ENCODE measurements at regions not wholly inside any gene's neighbourhood (a gene's known extent, or its start where the extent isn't known, plus 50 kb on each side); places are given as distances from the start of the nearest gene placed in this dataset.

- TF ChIP-seq, protein P1, sequence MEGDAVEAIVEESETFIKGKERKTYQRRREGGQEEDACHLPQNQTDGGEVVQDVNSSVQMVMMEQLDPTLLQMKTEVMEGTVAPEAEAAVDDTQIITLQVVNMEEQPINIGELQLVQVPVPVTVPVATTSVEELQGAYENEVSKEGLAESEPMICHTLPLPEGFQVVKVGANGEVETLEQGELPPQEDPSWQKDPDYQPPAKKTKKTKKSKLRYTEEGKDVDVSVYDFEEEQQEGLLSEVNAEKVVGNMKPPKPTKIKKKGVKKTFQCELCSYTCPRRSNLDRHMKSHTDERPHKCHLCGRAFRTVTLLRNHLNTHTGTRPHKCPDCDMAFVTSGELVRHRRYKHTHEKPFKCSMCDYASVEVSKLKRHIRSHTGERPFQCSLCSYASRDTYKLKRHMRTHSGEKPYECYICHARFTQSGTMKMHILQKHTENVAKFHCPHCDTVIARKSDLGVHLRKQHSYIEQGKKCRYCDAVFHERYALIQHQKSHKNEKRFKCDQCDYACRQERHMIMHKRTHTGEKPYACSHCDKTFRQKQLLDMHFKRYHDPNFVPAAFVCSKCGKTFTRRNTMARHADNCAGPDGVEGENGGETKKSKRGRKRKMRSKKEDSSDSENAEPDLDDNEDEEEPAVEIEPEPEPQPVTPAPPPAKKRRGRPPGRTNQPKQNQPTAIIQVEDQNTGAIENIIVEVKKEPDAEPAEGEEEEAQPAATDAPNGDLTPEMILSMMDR (IDR thresholded peaks at IDR 0.05; ENCODE audit: insufficient read depth, low read depth, low read length) = no peak
- no peak for TF ChIP-seq EZH2 (IDR thresholded peaks at IDR 0.05; ENCODE audit: insufficient read depth, low read length)
Observed at GRCh38 chr14:88941414-88941813, 117.0 kb downstream of the TTC8 start.

All from astrocyte (in vitro differentiated cells and primary cell).